ENCODE measurements at regions not wholly inside any gene's neighbourhood (a gene's known extent, or its start where the extent isn't known, plus 50 kb on each side); places are given as distances from the start of the nearest gene placed in this dataset.
"Not testable (repeated sequence)": the region's sequence is repeated elsewhere in the genome, so short reads cannot be mapped to it uniquely, and the experiment has no call there.

DNA sequence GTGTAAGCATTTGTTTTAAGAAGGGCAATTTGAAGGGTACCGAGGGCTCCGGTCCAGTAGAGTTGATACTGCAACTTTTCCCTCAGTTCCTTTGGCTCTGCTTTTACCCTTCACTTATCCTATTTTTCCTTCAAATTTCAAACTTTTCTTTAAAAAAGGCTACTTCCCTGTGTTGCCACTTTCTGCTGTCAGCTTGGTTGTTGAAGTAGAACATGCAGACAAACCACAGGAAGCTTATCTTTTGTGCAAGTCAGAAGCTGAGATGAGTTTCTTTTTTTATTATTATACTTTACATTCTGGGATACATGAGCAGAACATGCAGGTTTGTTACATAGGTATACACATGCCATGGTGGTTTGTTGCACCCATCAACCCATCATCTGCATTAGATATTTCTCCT lies 89.1 kb upstream of the FREM3 start:
- not testable (repeated sequence) for TF ChIP-seq POLR2AphosphoS5, EP300 (IDR thresholded peaks at IDR 0.05)
- TF ChIP-seq, protein P1, sequence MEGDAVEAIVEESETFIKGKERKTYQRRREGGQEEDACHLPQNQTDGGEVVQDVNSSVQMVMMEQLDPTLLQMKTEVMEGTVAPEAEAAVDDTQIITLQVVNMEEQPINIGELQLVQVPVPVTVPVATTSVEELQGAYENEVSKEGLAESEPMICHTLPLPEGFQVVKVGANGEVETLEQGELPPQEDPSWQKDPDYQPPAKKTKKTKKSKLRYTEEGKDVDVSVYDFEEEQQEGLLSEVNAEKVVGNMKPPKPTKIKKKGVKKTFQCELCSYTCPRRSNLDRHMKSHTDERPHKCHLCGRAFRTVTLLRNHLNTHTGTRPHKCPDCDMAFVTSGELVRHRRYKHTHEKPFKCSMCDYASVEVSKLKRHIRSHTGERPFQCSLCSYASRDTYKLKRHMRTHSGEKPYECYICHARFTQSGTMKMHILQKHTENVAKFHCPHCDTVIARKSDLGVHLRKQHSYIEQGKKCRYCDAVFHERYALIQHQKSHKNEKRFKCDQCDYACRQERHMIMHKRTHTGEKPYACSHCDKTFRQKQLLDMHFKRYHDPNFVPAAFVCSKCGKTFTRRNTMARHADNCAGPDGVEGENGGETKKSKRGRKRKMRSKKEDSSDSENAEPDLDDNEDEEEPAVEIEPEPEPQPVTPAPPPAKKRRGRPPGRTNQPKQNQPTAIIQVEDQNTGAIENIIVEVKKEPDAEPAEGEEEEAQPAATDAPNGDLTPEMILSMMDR (IDR thresholded peaks at IDR 0.05): not testable (repeated sequence)
